ENCODE measurements at regions not wholly inside any gene's neighbourhood (a gene's known extent, or its start where the extent isn't known, plus 50 kb on each side); places are given as distances from the start of the nearest gene placed in this dataset.

DNA sequence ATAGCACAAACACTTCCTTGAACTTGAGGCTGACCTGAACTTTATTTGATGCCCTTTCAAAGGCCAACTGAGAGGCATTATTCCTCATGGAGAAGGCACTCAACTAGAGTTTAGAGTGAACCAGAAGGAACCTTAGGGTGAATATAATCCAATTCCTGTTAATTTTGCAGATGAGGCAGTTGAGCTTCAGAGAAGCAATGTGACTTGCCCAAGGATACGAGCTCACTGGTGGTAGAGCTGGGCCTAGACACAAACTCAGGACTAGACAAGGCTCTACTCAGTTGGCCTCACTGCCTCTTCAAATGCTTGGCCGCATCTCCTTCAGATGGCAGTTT, 172.7 kb upstream of the ADAMTS9 start:
- H3K4me1 ChIP-seq (ENCODE audit: control insufficient read depth in 1 of 2, insufficient read depth in 1 of 2, low read depth in 1 of 2, low read length in 1 of 2), result no peaks in the 10 kb centered on the region
- no peaks in the 10 kb centered on the region for H3K36me3 ChIP-seq
- TF ChIP-seq, protein P1, sequence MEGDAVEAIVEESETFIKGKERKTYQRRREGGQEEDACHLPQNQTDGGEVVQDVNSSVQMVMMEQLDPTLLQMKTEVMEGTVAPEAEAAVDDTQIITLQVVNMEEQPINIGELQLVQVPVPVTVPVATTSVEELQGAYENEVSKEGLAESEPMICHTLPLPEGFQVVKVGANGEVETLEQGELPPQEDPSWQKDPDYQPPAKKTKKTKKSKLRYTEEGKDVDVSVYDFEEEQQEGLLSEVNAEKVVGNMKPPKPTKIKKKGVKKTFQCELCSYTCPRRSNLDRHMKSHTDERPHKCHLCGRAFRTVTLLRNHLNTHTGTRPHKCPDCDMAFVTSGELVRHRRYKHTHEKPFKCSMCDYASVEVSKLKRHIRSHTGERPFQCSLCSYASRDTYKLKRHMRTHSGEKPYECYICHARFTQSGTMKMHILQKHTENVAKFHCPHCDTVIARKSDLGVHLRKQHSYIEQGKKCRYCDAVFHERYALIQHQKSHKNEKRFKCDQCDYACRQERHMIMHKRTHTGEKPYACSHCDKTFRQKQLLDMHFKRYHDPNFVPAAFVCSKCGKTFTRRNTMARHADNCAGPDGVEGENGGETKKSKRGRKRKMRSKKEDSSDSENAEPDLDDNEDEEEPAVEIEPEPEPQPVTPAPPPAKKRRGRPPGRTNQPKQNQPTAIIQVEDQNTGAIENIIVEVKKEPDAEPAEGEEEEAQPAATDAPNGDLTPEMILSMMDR (IDR thresholded peaks at IDR 0.05), result no peak
- no peak overlapping the region for H3K4me3 ChIP-seq (ENCODE audit: low read depth in 1 of 2, low read length in 1 of 2)
- H3K9me3 ChIP-seq, result no peaks in the 10 kb centered on the region
- no peaks in the 10 kb centered on the region for H3K27me3 ChIP-seq
- H3K27ac ChIP-seq, result no peak overlapping the region

- Histone ChIP-seq H3K36me3 (no peaks in the 10 kb centered on the region), H3K9me3 (no peaks in the 10 kb centered on the region), H3K4me3 (ENCODE audit: low read depth in 1 of 2, low read length in 1 of 2) (no peak overlapping the region), H3K27me3 (no peaks in the 10 kb centered on the region), H3K27ac (no peak overlapping the region), H3K4me1 (ENCODE audit: control insufficient read depth in 1 of 2, insufficient read depth in 1 of 2, low read depth in 1 of 2, low read length in 1 of 2) (no peaks in the 10 kb centered on the region)
- TF ChIP-seq, protein P1 (IDR thresholded peaks at IDR 0.05), result no peak
These were observed 172.1 kb upstream of the ADAMTS9 start for GRCh38 chr3:64859625-64860535.

DNA sequence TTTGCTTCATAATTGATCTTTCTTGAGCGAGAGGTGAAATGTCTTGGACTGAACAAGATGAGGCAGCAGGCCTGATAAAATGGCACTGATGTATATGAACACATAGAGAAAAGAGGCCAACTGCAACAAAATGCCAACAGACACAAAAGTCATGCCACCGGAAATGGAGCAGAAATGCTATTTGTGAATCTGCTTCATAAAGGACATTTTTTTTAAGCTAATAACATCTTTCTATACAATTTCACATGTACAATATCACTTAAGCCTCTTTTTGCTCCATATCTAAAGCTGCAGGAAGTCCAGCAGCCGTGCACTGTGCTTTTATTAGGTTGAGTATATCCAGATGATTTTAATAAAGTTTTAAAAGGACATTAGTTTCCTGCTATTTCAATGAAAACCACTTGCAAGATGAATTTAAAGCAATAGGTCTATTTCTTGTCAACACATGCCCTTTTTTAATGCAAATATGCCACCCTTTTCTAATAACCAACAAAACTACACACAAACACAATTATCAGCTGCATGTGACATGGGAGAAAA, 169.2 kb upstream of the ADAMTS9 start:
- TF ChIP-seq, protein P1 (IDR thresholded peaks at IDR 0.05), result no peak
- no peak overlapping the region for H3K27ac ChIP-seq
- H3K27me3 ChIP-seq, result no peaks in the 10 kb centered on the region
- H3K36me3 ChIP-seq, result no peaks in the 10 kb centered on the region
- no peak overlapping the region for H3K4me3 ChIP-seq (ENCODE audit: low read depth in 1 of 2, low read length in 1 of 2)
- no peaks in the 10 kb centered on the region for H3K9me3 ChIP-seq
- H3K4me1 ChIP-seq (ENCODE audit: control insufficient read depth in 1 of 2, insufficient read depth in 1 of 2, low read depth in 1 of 2, low read length in 1 of 2), result no peaks in the 10 kb centered on the region

DNA sequence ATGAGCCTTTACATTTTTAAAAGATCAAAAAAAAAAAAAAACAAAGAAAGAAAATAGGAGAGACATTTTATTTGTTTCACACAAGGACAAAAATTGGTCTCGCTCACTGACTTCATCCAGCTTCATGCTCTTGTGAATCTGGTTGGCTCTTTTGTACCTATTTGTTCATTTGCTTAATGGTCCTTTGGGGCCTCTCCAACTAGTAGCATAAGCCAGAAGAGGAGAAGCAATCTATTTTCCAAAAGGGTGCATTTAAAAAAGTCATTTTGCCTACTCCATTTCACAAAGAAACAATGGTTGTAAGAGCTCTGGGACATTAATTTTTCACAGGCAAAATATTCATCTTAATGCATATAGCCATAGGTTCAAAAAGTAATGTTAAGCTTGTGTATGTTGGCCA, 168.3 kb upstream of the ADAMTS9 start:
- TF ChIP-seq, protein P1 (IDR thresholded peaks at IDR 0.05), result no peak
- Histone ChIP-seq H3K9me3 (no peaks in the 10 kb centered on the region), H3K4me3 (ENCODE audit: low read depth in 1 of 2, low read length in 1 of 2) (no peak overlapping the region), H3K4me1 (ENCODE audit: control insufficient read depth in 1 of 2, insufficient read depth in 1 of 2, low read depth in 1 of 2, low read length in 1 of 2) (no peaks in the 10 kb centered on the region), H3K27me3 (no peaks in the 10 kb centered on the region), H3K27ac (no peak overlapping the region), H3K36me3 (no peaks in the 10 kb centered on the region)

- Histone ChIP-seq H3K4me1 (ENCODE audit: control insufficient read depth in 1 of 2, insufficient read depth in 1 of 2, low read depth in 1 of 2, low read length in 1 of 2) (no peaks in the 10 kb centered on the region), H3K36me3 (no peaks in the 10 kb centered on the region), H3K27me3 (no peaks in the 10 kb centered on the region), H3K4me3 (ENCODE audit: low read depth in 1 of 2, low read length in 1 of 2) (no peak overlapping the region), H3K9me3 (no peaks in the 10 kb centered on the region), H3K27ac (no peak overlapping the region)
- TF ChIP-seq, protein P1 (IDR thresholded peaks at IDR 0.05), result no peak
These were observed 165.7 kb upstream of the ADAMTS9 start for GRCh38 chr3:64853456-64853855.

Measured in neutrophil (primary cell).